ENCODE measurements at regions not wholly inside any gene's neighbourhood (a gene's known extent, or its start where the extent isn't known, plus 50 kb on each side); places are given as distances from the start of the nearest gene placed in this dataset.

GRCh38 chr22:27070594-27070993 lies 413.2 kb downstream of the MIAT start:
- Histone ChIP-seq H3K27me3 (ENCODE audit: control insufficient read depth in 3 of 3, insufficient read depth in 3 of 3, low read depth in 1 of 3, low read length in 3 of 3) (no peaks in the 10 kb centered on the region), H2AFZ (ENCODE audit: low read length) (no peak overlapping the region), H3K4me3 (ENCODE audit: low read length in 2 of 2) (no peak overlapping the region), H3K4me1 (ENCODE audit: control insufficient read depth in 2 of 2, insufficient read depth in 1 of 2, low read depth in 1 of 2, low read length in 2 of 2) (peaks cover 7 to 14% of the 10 kb centered on the region in 2 donors), H3K79me1 (ENCODE audit: low read depth, low read length) (peaks cover 2% of the 10 kb centered on the region), H3K4ac (ENCODE audit: low read length) (no peak overlapping the region), H2BK12ac (ENCODE audit: low read length) (no peak overlapping the region), H4K91ac (ENCODE audit: low read depth, low read length, poor library complexity) (no peak overlapping the region), H3K4me2 (ENCODE audit: insufficient read depth, low read length, poor library complexity, severe bottlenecking) (no peak overlapping the region), H3K27ac (replicated peaks; ENCODE audit: low read length) (no peak overlapping the region), H2BK15ac (ENCODE audit: low read length) (no peak overlapping the region), H3K18ac (ENCODE audit: low read length) (no peak overlapping the region), H3K9ac (ENCODE audit: low read depth, low read length, poor library complexity) (no peak overlapping the region), H3K14ac (ENCODE audit: low read length) (no peak overlapping the region), H4K8ac (ENCODE audit: low read depth, low read length) (no peak overlapping the region), H3K9me3 (replicated peaks in 1 of 2; ENCODE audit: control insufficient read depth in 2 of 2, insufficient read depth in 1 of 2, low read depth in 1 of 2, low read length in 2 of 2) (no peaks in the 10 kb centered on the region), H2BK120ac (ENCODE audit: low read depth, low read length) (no peak overlapping the region), H3K23ac (ENCODE audit: low read depth, low read length, poor library complexity) (no peak overlapping the region), H2AK5ac (ENCODE audit: low read depth, low read length) (no peak overlapping the region), H3K36me3 (replicated peaks in 1 of 2; ENCODE audit: control insufficient read depth in 2 of 2, insufficient read depth in 2 of 2, low read length in 2 of 2) (no peaks in the 10 kb centered on the region), H2BK5ac (ENCODE audit: low read length) (no peak overlapping the region)
- no CpG with 5 or more reads among the region's 8 CpGs for WGBS, 2 donors (ENCODE audit: extremely low coverage in 2 of 2, insufficient read length in 2 of 2, insufficient replicate concordance in 1 of 2)
- no peak for DNase-seq (ENCODE audit: low spot score)

- Histone ChIP-seq H3K36me3 (replicated peaks in 1 of 2; ENCODE audit: control insufficient read depth in 2 of 2, insufficient read depth in 2 of 2, low read length in 2 of 2) (no peaks in the 10 kb centered on the region), H4K8ac (ENCODE audit: low read depth, low read length) (no peak overlapping the region), H2BK12ac (ENCODE audit: low read length) (no peak overlapping the region), H3K9ac (ENCODE audit: low read depth, low read length, poor library complexity) (no peak overlapping the region), H4K91ac (ENCODE audit: low read depth, low read length, poor library complexity) (no peak overlapping the region), H3K4me2 (ENCODE audit: insufficient read depth, low read length, poor library complexity, severe bottlenecking) (no peak overlapping the region), H3K79me1 (ENCODE audit: low read depth, low read length) (peaks cover 2% of the 10 kb centered on the region), H2BK5ac (ENCODE audit: low read length) (no peak overlapping the region), H3K14ac (ENCODE audit: low read length) (no peak overlapping the region), H3K4me1 (ENCODE audit: control insufficient read depth in 2 of 2, insufficient read depth in 1 of 2, low read depth in 1 of 2, low read length in 2 of 2) (peaks cover 0 to 1% of the 10 kb centered on the region in 2 donors), H2AFZ (ENCODE audit: low read length) (no peak overlapping the region), H3K4me3 (ENCODE audit: low read length in 2 of 2) (no peak overlapping the region), H2BK15ac (ENCODE audit: low read length) (no peak overlapping the region), H3K27ac (replicated peaks; ENCODE audit: low read length) (no peak overlapping the region), H3K18ac (ENCODE audit: low read length) (no peak overlapping the region), H3K4ac (ENCODE audit: low read length) (no peak overlapping the region), H3K9me3 (replicated peaks in 1 of 2; ENCODE audit: control insufficient read depth in 2 of 2, insufficient read depth in 1 of 2, low read depth in 1 of 2, low read length in 2 of 2) (no peaks in the 10 kb centered on the region), H2BK120ac (ENCODE audit: low read depth, low read length) (no peak overlapping the region), H2AK5ac (ENCODE audit: low read depth, low read length) (no peak overlapping the region), H3K27me3 (ENCODE audit: control insufficient read depth in 3 of 3, insufficient read depth in 3 of 3, low read depth in 1 of 3, low read length in 3 of 3) (peaks cover 0 to 4% (median 0%) of the 10 kb centered on the region in 3 experiments), H3K23ac (ENCODE audit: low read depth, low read length, poor library complexity) (no peak overlapping the region)
- DNase-seq (ENCODE audit: low spot score): no peak
- no CpG with 5 or more reads among the region's 12 CpGs for WGBS, 2 donors (ENCODE audit: extremely low coverage in 2 of 2, insufficient read length in 2 of 2, insufficient replicate concordance in 1 of 2)
Observed at GRCh38 chr22:27073601-27074425, 416.4 kb downstream of the MIAT start.

- no peak overlapping the region for H4K91ac ChIP-seq (ENCODE audit: low read depth, low read length, poor library complexity)
- no peak for DNase-seq (ENCODE audit: low spot score)
- H3K27me3 ChIP-seq (ENCODE audit: control insufficient read depth in 3 of 3, insufficient read depth in 3 of 3, low read depth in 1 of 3, low read length in 3 of 3): peaks cover 0 to 4% (median 0%) of the 10 kb centered on the region in 3 experiments
- no peak overlapping the region for H3K4me2 ChIP-seq (ENCODE audit: insufficient read depth, low read length, poor library complexity, severe bottlenecking)
- no peaks in the 10 kb centered on the region for H3K9me3 ChIP-seq (replicated peaks in 1 of 2; ENCODE audit: control insufficient read depth in 2 of 2, insufficient read depth in 1 of 2, low read depth in 1 of 2, low read length in 2 of 2)
- H3K4me3 ChIP-seq (ENCODE audit: low read length in 2 of 2): no peak overlapping the region
- no peak overlapping the region for H2BK15ac ChIP-seq (ENCODE audit: low read length)
- no peak overlapping the region for H2AFZ ChIP-seq (ENCODE audit: low read length)
- H2AK5ac ChIP-seq (ENCODE audit: low read depth, low read length): no peak overlapping the region
- peaks cover 0 to 1% of the 10 kb centered on the region in 2 donors for H3K4me1 ChIP-seq (ENCODE audit: control insufficient read depth in 2 of 2, insufficient read depth in 1 of 2, low read depth in 1 of 2, low read length in 2 of 2)
- no peak overlapping the region for H2BK120ac ChIP-seq (ENCODE audit: low read depth, low read length)
- WGBS, 2 donors (ENCODE audit: extremely low coverage in 2 of 2, insufficient read length in 2 of 2, insufficient replicate concordance in 1 of 2): 100% methylated on average over 2 of the region's 6 CpGs; no CpG with 5 or more reads in 1 of the 2 donors
- H4K8ac ChIP-seq (ENCODE audit: low read depth, low read length): no peak overlapping the region
- H3K27ac ChIP-seq (replicated peaks; ENCODE audit: low read length): no peak overlapping the region
- no peak overlapping the region for H3K18ac ChIP-seq (ENCODE audit: low read length)
- H3K9ac ChIP-seq (ENCODE audit: low read depth, low read length, poor library complexity): no peak overlapping the region
- H3K36me3 ChIP-seq (replicated peaks in 1 of 2; ENCODE audit: control insufficient read depth in 2 of 2, insufficient read depth in 2 of 2, low read length in 2 of 2): no peaks in the 10 kb centered on the region
- H3K23ac ChIP-seq (ENCODE audit: low read depth, low read length, poor library complexity): no peak overlapping the region
- no peak overlapping the region for H2BK5ac ChIP-seq (ENCODE audit: low read length)
- H3K14ac ChIP-seq (ENCODE audit: low read length): no peak overlapping the region
- peaks cover 2% of the 10 kb centered on the region for H3K79me1 ChIP-seq (ENCODE audit: low read depth, low read length)
- no peak overlapping the region for H2BK12ac ChIP-seq (ENCODE audit: low read length)
- H3K4ac ChIP-seq (ENCODE audit: low read length): no peak overlapping the region
Observed at GRCh38 chr22:27075028-27075678, 417.8 kb downstream of the MIAT start.

- no peak overlapping the region for H3K23ac ChIP-seq (ENCODE audit: low read depth, low read length, poor library complexity)
- no peak overlapping the region for H3K9ac ChIP-seq (ENCODE audit: low read depth, low read length, poor library complexity)
- H3K4me1 ChIP-seq (ENCODE audit: control insufficient read depth in 2 of 2, insufficient read depth in 1 of 2, low read depth in 1 of 2, low read length in 2 of 2): peaks cover 0 to 1% of the 10 kb centered on the region in 2 donors
- no peak overlapping the region for H3K4me3 ChIP-seq (ENCODE audit: low read length in 2 of 2)
- H3K79me1 ChIP-seq (ENCODE audit: low read depth, low read length): peaks cover 2% of the 10 kb centered on the region
- no peak overlapping the region for H2AK5ac ChIP-seq (ENCODE audit: low read depth, low read length)
- H3K9me3 ChIP-seq (replicated peaks in 1 of 2; ENCODE audit: control insufficient read depth in 2 of 2, insufficient read depth in 1 of 2, low read depth in 1 of 2, low read length in 2 of 2): no peaks in the 10 kb centered on the region
- no peak overlapping the region for H2BK12ac ChIP-seq (ENCODE audit: low read length)
- no CpG with 5 or more reads among the region's 7 CpGs for WGBS, 2 donors (ENCODE audit: extremely low coverage in 2 of 2, insufficient read length in 2 of 2, insufficient replicate concordance in 1 of 2)
- H3K36me3 ChIP-seq (replicated peaks in 1 of 2; ENCODE audit: control insufficient read depth in 2 of 2, insufficient read depth in 2 of 2, low read length in 2 of 2): no peaks in the 10 kb centered on the region
- no peak overlapping the region for H2AFZ ChIP-seq (ENCODE audit: low read length)
- no peak overlapping the region for H3K18ac ChIP-seq (ENCODE audit: low read length)
- H3K4ac ChIP-seq (ENCODE audit: low read length): no peak overlapping the region
- H2BK120ac ChIP-seq (ENCODE audit: low read depth, low read length): no peak overlapping the region
- H3K27ac ChIP-seq (replicated peaks; ENCODE audit: low read length): no peak overlapping the region
- no peak overlapping the region for H3K14ac ChIP-seq (ENCODE audit: low read length)
- no peak overlapping the region for H2BK15ac ChIP-seq (ENCODE audit: low read length)
- no peak overlapping the region for H4K8ac ChIP-seq (ENCODE audit: low read depth, low read length)
- no peak for DNase-seq (ENCODE audit: low spot score)
- H4K91ac ChIP-seq (ENCODE audit: low read depth, low read length, poor library complexity): no peak overlapping the region
- H3K4me2 ChIP-seq (ENCODE audit: insufficient read depth, low read length, poor library complexity, severe bottlenecking): no peak overlapping the region
- peaks cover 0 to 4% (median 0%) of the 10 kb centered on the region in 3 experiments for H3K27me3 ChIP-seq (ENCODE audit: control insufficient read depth in 3 of 3, insufficient read depth in 3 of 3, low read depth in 1 of 3, low read length in 3 of 3)
- no peak overlapping the region for H2BK5ac ChIP-seq (ENCODE audit: low read length)
Observed at GRCh38 chr22:27075891-27076290, 418.5 kb downstream of the MIAT start.

All from neuronal stem cell (in vitro differentiated cells).